PC-3 (cell line): ENCODE measurements at regions not wholly inside any gene's neighbourhood (a gene's known extent, or its start where the extent isn't known, plus 50 kb on each side); places are given as distances from the start of the nearest gene placed in this dataset.
A peak's percentile ranks its signal among the peaks of the same experiment; 100 is the strongest.

Source experiments
- ATAC-seq: fragments of 200-7000 bp; cut with Tn5 transposase; 2 replicates; pipeline ENCODE4 v1.9.1; 2020; ENCODE audit warnings: mild to moderate bottlenecking, moderate library complexity
- BruUV-seq: library from RNA; stranded (reverse); fragments of 400-500 nt; replicated peaks from 2 replicates; lab custom pipeline; 2021; lab: Mats Ljungman, UMichigan
- CTCF ChIA-PET: fragments of 300-600 bp; sonication (Branson Sonifier 250); formaldehyde crosslinking; loops from one replicate; lab custom pipeline; 2022; ENCODE audit warnings: antibody characterized with exemption; lab: Charles Lee
- POLR2A ChIA-PET: fragments of 300-600 bp; sonication (Branson Sonifier 250); formaldehyde crosslinking; loops from one replicate; lab custom pipeline; 2022; ENCODE audit warnings: antibody characterized with exemption; ENCODE audit not compliant: unreplicated experiment; lab: Charles Lee
- DNase-seq: peaks from one replicate; pipeline ENCODE4 v3.0.0-alpha.2; 2015
- H2AFZ ChIP-seq: fragments of 300-600 bp; sonication (generic); 2 replicates; pipeline ENCODE4 v1.6.0; 2016; ENCODE audit warnings: antibody characterized with exemption, low read length
- H3F3A ChIP-seq: fragments of 300-600 bp; sonication (generic); one replicate; pipeline ENCODE4 v1.6.0; 2017; ENCODE audit warnings: antibody characterized with exemption, low read length, control low read depth, mild to moderate bottlenecking; ENCODE audit not compliant: unreplicated experiment
- H3K27ac ChIP-seq: fragments of 300-600 bp; sonication (generic); 2 replicates; pipeline ENCODE4 v1.5.1; 2016; ENCODE audit warnings: mild to moderate bottlenecking, low read length
- H3K27me3 ChIP-seq: fragments of 300-600 bp; sonication (generic); 2 replicates; pipeline ENCODE4 v1.6.1; 2016; ENCODE audit warnings: low read length, mixed read lengths
- H3K36me3 ChIP-seq: fragments of 300-600 bp; sonication (generic); 2 replicates; pipeline ENCODE4 v1.6.1; 2016; ENCODE audit warnings: low read depth, mixed run types, low read length, mixed read lengths
- H3K4me1 ChIP-seq: fragments of 300-600 bp; sonication (generic); 2 replicates; pipeline ENCODE4 v1.5.1; 2016; ENCODE audit warnings: low read length; ENCODE audit not compliant: insufficient read depth
- H3K4me2 ChIP-seq: fragments of 300-600 bp; sonication (generic); 2 replicates; pipeline ENCODE4 v1.6.0; 2016; ENCODE audit warnings: low read length
- H3K4me3 ChIP-seq: fragments of 300-600 bp; sonication (generic); 2 replicates; pipeline ENCODE4 v1.5.1; 2016; ENCODE audit warnings: mild to moderate bottlenecking, low read length, mixed read lengths
- H3K79me2 ChIP-seq: fragments of 300-600 bp; sonication (generic); 2 replicates; pipeline ENCODE4 v1.6.1; 2017; ENCODE audit warnings: low read length, mixed read lengths
- H3K9ac ChIP-seq: fragments of 300-600 bp; sonication (generic); 2 replicates; pipeline ENCODE4 v1.6.0; 2016; ENCODE audit warnings: mild to moderate bottlenecking, low read length
- H3K9me2 ChIP-seq: fragments of 300-600 bp; sonication (generic); replicated peaks from 2 replicates; pipeline ENCODE4 v1.6.1; 2016; ENCODE audit warnings: mixed run types, low read length, mixed read lengths
- H3K9me3 ChIP-seq: fragments of 300-600 bp; sonication (generic); 2 replicates; pipeline ENCODE4 v1.6.1; 2016; ENCODE audit warnings: low read length, mixed read lengths
- H4K20me1 ChIP-seq: fragments of 300-600 bp; sonication (generic); 2 replicates; pipeline ENCODE4 v1.6.1; 2016; ENCODE audit warnings: low read length, mixed read lengths
- CTCF ChIP-seq: fragments of 300-600 bp; sonication (generic); conservative IDR thresholded peaks from 2 replicates; pipeline ENCODE4 v1.5.1; 2017; ENCODE audit warnings: antibody characterized with exemption, low read depth, mild to moderate bottlenecking, low read length
- EZH2 ChIP-seq: fragments of 300-600 bp; sonication (generic); IDR thresholded peaks from one replicate; pipeline ENCODE4 v1.6.1; 2017; ENCODE audit warnings: antibody characterized with exemption, mild to moderate bottlenecking, low read length; ENCODE audit not compliant: unreplicated experiment
- EZH2phosphoT487 ChIP-seq: fragments of 300-600 bp; sonication (generic); IDR thresholded peaks from 2 replicates; pipeline ENCODE4 v1.6.1; 2018; ENCODE audit warnings: mild to moderate bottlenecking, antibody characterized with exemption, low read length, borderline replicate concordance
- intact Hi-C: fragments of 100-400 bp; cut with micrococcal nuclease; formaldehyde crosslinking; loops from 2 replicates; pipeline ENCODE4 v1.9.0; 2023

GRCh38 chr13:79663435-79663834 is 182.5 kb downstream of the NDFIP2 start:
- Histone ChIP-seq H3K4me3 (no peak overlapping the region), H4K20me1 (no peaks in the 10 kb centered on the region), H3K36me3 (no peaks in the 10 kb centered on the region), H3K27me3 (no peaks in the 10 kb centered on the region), H3K9me3 (no peaks in the 10 kb centered on the region), H3F3A (no peaks in the 10 kb centered on the region), H3K4me2 (no peak overlapping the region), H2AFZ (no peak overlapping the region), H3K9ac (no peak overlapping the region), H3K79me2 (no peaks in the 10 kb centered on the region), H3K4me1 (no peaks in the 10 kb centered on the region), H3K27ac (no peak overlapping the region), H3K9me2 (no peaks in the 10 kb centered on the region)
- intact Hi-C loops: no loop called here
- no peak for ATAC-seq
- CTCF ChIA-PET: no interaction called here
- no peak for DNase-seq
- TF ChIP-seq CTCF (no peak), EZH2 (no peak), EZH2phosphoT487 (no peak)
- POLR2A ChIA-PET: no interaction called here
- no TSS peak for BruUV-seq

DNA sequence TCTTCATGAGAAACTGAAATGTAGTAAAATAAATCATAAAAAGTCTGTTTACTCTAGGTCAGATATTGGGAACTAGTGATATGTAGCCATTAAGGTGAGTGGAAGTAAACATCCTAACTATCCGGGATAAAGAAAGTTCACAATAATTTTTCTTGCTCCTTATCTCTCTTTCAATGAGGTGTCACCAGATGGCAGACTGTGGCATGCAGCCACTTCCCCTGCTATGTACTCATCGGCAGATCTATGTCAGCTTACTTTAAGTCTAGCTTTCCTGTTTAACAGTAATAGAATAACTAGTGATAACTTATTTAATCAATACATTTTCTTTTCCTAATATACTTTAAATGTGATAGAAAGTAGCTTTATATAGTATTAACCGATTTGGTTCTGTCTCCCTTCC is 181.9 kb downstream of the NDFIP2 start:
- no peak overlapping the region for H3K9ac ChIP-seq
- no peak overlapping the region for H3K4me2 ChIP-seq
- H3K36me3 ChIP-seq: no peaks in the 10 kb centered on the region
- H3F3A ChIP-seq: no peaks in the 10 kb centered on the region
- ATAC-seq (peak; percentile 49; the same call in 1 of the 2 replicates), DNase-seq (peak; percentile 19)
- no peaks in the 10 kb centered on the region for H3K9me3 ChIP-seq
- no peaks in the 10 kb centered on the region for H3K27me3 ChIP-seq
- no peaks in the 10 kb centered on the region for H3K4me1 ChIP-seq
- no TSS peak for BruUV-seq
- CTCF ChIA-PET: no interaction called here
- H3K9me2 ChIP-seq: no peaks in the 10 kb centered on the region
- TF ChIP-seq EZH2phosphoT487 (no peak), CTCF (no peak), EZH2 (no peak)
- intact Hi-C loops: no loop called here
- H3K79me2 ChIP-seq: no peaks in the 10 kb centered on the region
- POLR2A ChIA-PET: no interaction called here
- no peaks in the 10 kb centered on the region for H4K20me1 ChIP-seq
- no peak overlapping the region for H3K4me3 ChIP-seq
- H3K27ac ChIP-seq: no peak overlapping the region
- H2AFZ ChIP-seq: no peak overlapping the region

DNA sequence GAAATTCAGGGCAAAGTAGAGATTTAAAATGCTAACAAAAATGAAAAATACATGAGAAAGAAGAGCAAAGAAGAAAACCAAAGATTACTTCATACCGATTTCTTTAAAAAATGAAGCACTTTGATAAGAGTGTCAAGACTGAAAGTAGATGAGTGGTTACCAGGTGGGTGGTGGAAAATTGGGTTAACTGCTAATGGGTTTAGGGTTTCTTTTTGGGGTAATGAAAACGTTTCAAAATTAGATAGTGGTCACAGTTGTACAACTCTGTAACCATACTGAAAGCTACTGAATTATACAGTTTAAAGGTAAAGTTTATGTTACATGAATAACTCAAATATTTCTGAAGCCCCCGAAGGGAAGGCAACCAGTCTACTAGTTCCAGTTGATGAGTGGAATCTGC is 179.4 kb downstream of the NDFIP2 start:
- no TSS peak for BruUV-seq
- CTCF ChIA-PET: no interaction called here

More for the DNA sequence above, 179.4 kb downstream of the NDFIP2 start:
- Histone ChIP-seq H3K4me1 (no peaks in the 10 kb centered on the region), H3K36me3 (no peaks in the 10 kb centered on the region), H3K4me3 (no peak overlapping the region), H4K20me1 (no peaks in the 10 kb centered on the region), H2AFZ (no peak overlapping the region), H3K27ac (no peak overlapping the region), H3K9me3 (no peaks in the 10 kb centered on the region), H3K9me2 (no peaks in the 10 kb centered on the region), H3K79me2 (no peaks in the 10 kb centered on the region), H3K9ac (no peak overlapping the region), H3F3A (no peaks in the 10 kb centered on the region), H3K4me2 (no peak overlapping the region), H3K27me3 (no peaks in the 10 kb centered on the region)
- intact Hi-C loops: no loop called here
- ATAC-seq: no peak
- DNase-seq: no peak
- no peak for TF ChIP-seq EZH2
- TF ChIP-seq EZH2phosphoT487: no peak
- TF ChIP-seq CTCF: no peak
- POLR2A ChIA-PET: no interaction called here
